ENCODE measurements at regions not wholly inside any gene's neighbourhood (a gene's known extent, or its start where the extent isn't known, plus 50 kb on each side); places are given as distances from the start of the nearest gene placed in this dataset.

GRCh38 chr11:104819603-104820002 lies 78.7 kb downstream of the CASP12 start:
- DNase-seq, result no peak
- 82 to 90% (median 83%) methylated on average over 4 of the region's 4 CpGs for WGBS, 3 donors
- Histone ChIP-seq H3K9me3 (no peaks in the 10 kb centered on the region), H3K27me3 (ENCODE audit: insufficient read depth in 3 of 3, low read length in 2 of 3) (no peaks in the 10 kb centered on the region), H3K27ac (no peak overlapping the region), H3K4me3 (no peak overlapping the region), H3K36me3 (ENCODE audit: insufficient read depth in 1 of 2, low read depth in 1 of 2) (no peaks in the 10 kb centered on the region), H3K4me1 (no peaks in the 10 kb centered on the region)
- no peak for TF ChIP-seq CTCF (IDR thresholded peaks at IDR 0.05)
- intact Hi-C loops (cut with DNase I), result no loop called here
- ATAC-seq, result no peak

- Histone ChIP-seq H3K27me3 (ENCODE audit: insufficient read depth in 3 of 3, low read length in 2 of 3) (no peaks in the 10 kb centered on the region), H3K4me3 (no peak overlapping the region), H3K36me3 (ENCODE audit: insufficient read depth in 1 of 2, low read depth in 1 of 2) (no peaks in the 10 kb centered on the region), H3K9me3 (no peaks in the 10 kb centered on the region), H3K4me1 (no peaks in the 10 kb centered on the region), H3K27ac (no peak overlapping the region)
- TF ChIP-seq CTCF (IDR thresholded peaks at IDR 0.05), result no peak
- intact Hi-C loops (cut with DNase I), result no loop called here
- no peak for ATAC-seq
- no peak for DNase-seq
Observed at GRCh38 chr11:104819107-104819506, 79.2 kb downstream of the CASP12 start.

- no peaks in the 10 kb centered on the region for H3K36me3 ChIP-seq (ENCODE audit: insufficient read depth in 1 of 2, low read depth in 1 of 2)
- H3K4me1 ChIP-seq, result no peaks in the 10 kb centered on the region
- H3K27ac ChIP-seq, result no peak overlapping the region
- WGBS, 3 donors, result 62 to 77% (median 76%) methylated on average over 3 of the region's 3 CpGs
- H3K4me3 ChIP-seq, result no peak overlapping the region
- no peaks in the 10 kb centered on the region for H3K27me3 ChIP-seq (ENCODE audit: insufficient read depth in 3 of 3, low read length in 2 of 3)
- no peak for DNase-seq
- intact Hi-C loops (cut with DNase I), result no loop called here
- no peaks in the 10 kb centered on the region for H3K9me3 ChIP-seq
- ATAC-seq, result no peak
- no peak for TF ChIP-seq CTCF (IDR thresholded peaks at IDR 0.05)
Observed at GRCh38 chr11:104817973-104818372, 80.3 kb downstream of the CASP12 start.

GRCh38 chr11:104813532-104813931 lies 84.7 kb downstream of the CASP12 start:
- Histone ChIP-seq H3K4me1 (no peaks in the 10 kb centered on the region), H3K9me3 (no peaks in the 10 kb centered on the region), H3K36me3 (ENCODE audit: insufficient read depth in 1 of 2, low read depth in 1 of 2) (no peaks in the 10 kb centered on the region), H3K27me3 (ENCODE audit: insufficient read depth in 3 of 3, low read length in 2 of 3) (no peaks in the 10 kb centered on the region), H3K4me3 (no peak overlapping the region), H3K27ac (no peak overlapping the region)
- no peak for TF ChIP-seq CTCF (IDR thresholded peaks at IDR 0.05)
- intact Hi-C loops (cut with DNase I), result no loop called here
- DNase-seq (no peak), ATAC-seq (no peak)
- 73 to 84% (median 75%) methylated on average over 2 of the region's 2 CpGs for WGBS, 3 donors

GRCh38 chr11:104812103-104812788 lies 86.0 kb downstream of the CASP12 start:
- no peak for DNase-seq
- Histone ChIP-seq H3K36me3 (ENCODE audit: insufficient read depth in 1 of 2, low read depth in 1 of 2) (no peaks in the 10 kb centered on the region), H3K27ac (no peak overlapping the region), H3K9me3 (no peaks in the 10 kb centered on the region), H3K4me3 (no peak overlapping the region), H3K27me3 (ENCODE audit: insufficient read depth in 3 of 3, low read length in 2 of 3) (no peaks in the 10 kb centered on the region), H3K4me1 (no peaks in the 10 kb centered on the region)
- TF ChIP-seq CTCF (IDR thresholded peaks at IDR 0.05), result no peak
- WGBS, 3 donors, result 60 to 73% (median 65%) methylated on average over 8 of the region's 8 CpGs
- intact Hi-C loops (cut with DNase I), result no loop called here
- ATAC-seq, result no peak
